HG03457 (cell line): ENCODE measurements at regions not wholly inside any gene's neighbourhood (a gene's known extent, or its start where the extent isn't known, plus 50 kb on each side); places are given as distances from the start of the nearest gene placed in this dataset.

ENCODE experiments used
- ATAC-seq: cut with Tn5 transposase; IDR thresholded peaks from one replicate; pipeline ENCODE4 v1.9.1; 2021; ENCODE audit warnings: moderate number of reproducible peaks; ENCODE audit not compliant: unreplicated experiment

GRCh38 chr7:108947526-108947925, 377.9 kb downstream of the DNAJB9 start:
- ATAC-seq: no peak

- ATAC-seq: no peak
Observed at GRCh38 chr7:108972004-108972403, 402.3 kb downstream of the DNAJB9 start.

- no peak for ATAC-seq
Observed at GRCh38 chr7:108973075-108973474, 403.4 kb downstream of the DNAJB9 start.

- no peak for ATAC-seq
Observed at GRCh38 chr7:108974641-108975040, 405.0 kb downstream of the DNAJB9 start.

- ATAC-seq: no peak
Observed at GRCh38 chr7:108985037-108985436, 415.4 kb downstream of the DNAJB9 start.

GRCh38 chr7:108989319-108989718, 419.6 kb downstream of the DNAJB9 start:
- ATAC-seq: no peak

GRCh38 chr7:108997480-108997879, 427.8 kb downstream of the DNAJB9 start:
- no peak for ATAC-seq

GRCh38 chr7:109003742-109004141, 434.1 kb downstream of the DNAJB9 start:
- no peak for ATAC-seq

GRCh38 chr7:109009636-109010035, 440.0 kb downstream of the DNAJB9 start:
- ATAC-seq: no peak

GRCh38 chr7:109020251-109020650, 450.6 kb downstream of the DNAJB9 start:
- ATAC-seq: no peak

- ATAC-seq: no peak
Observed at GRCh38 chr7:109021390-109021789, 451.7 kb downstream of the DNAJB9 start.

- no peak for ATAC-seq
Observed at GRCh38 chr7:109029866-109030265, 460.2 kb downstream of the DNAJB9 start.

- ATAC-seq: no peak
Observed at GRCh38 chr7:109044691-109045090, 475.0 kb downstream of the DNAJB9 start.

GRCh38 chr7:109049366-109049765, 479.7 kb downstream of the DNAJB9 start:
- no peak for ATAC-seq

GRCh38 chr7:109059089-109059488, 489.4 kb downstream of the DNAJB9 start:
- no peak for ATAC-seq

GRCh38 chr7:109062798-109063197, 493.1 kb downstream of the DNAJB9 start:
- no peak for ATAC-seq

- no peak for ATAC-seq
Observed at GRCh38 chr7:109073543-109073942, 503.9 kb downstream of the DNAJB9 start.

- ATAC-seq: no peak
Observed at GRCh38 chr7:109076396-109076972, 506.8 kb downstream of the DNAJB9 start.

- no peak for ATAC-seq
Observed at GRCh38 chr7:109091042-109091441, 521.4 kb downstream of the DNAJB9 start.

- ATAC-seq: no peak
Observed at GRCh38 chr7:109092268-109092667, 522.6 kb downstream of the DNAJB9 start.

- no peak for ATAC-seq
Observed at GRCh38 chr7:109101332-109101731, 531.7 kb downstream of the DNAJB9 start.

- ATAC-seq: no peak
Observed at GRCh38 chr7:109109558-109109957, 539.9 kb downstream of the DNAJB9 start.

- ATAC-seq: no peak
Observed at GRCh38 chr7:109111086-109111485, 541.4 kb downstream of the DNAJB9 start.
